HCT116 (cell line): ENCODE measurements at regions not wholly inside any gene's neighbourhood (a gene's known extent, or its start where the extent isn't known, plus 50 kb on each side); places are given as distances from the start of the nearest gene placed in this dataset.

ENCODE experiments used
- EZH2phosphoT487 ChIP-seq: fragments of 200-600 bp; IDR thresholded peaks from 2 replicates; pipeline ENCODE4 v1.6.1; 2018; ENCODE audit warnings: antibody characterized with exemption, borderline replicate concordance
- POLR2A ChIP-seq: IDR thresholded peaks from 2 replicates; pipeline ENCODE4 v1.7.0; 2011; ENCODE audit warnings: borderline replicate concordance; ENCODE audit not compliant: insufficient read depth, insufficient read length; ENCODE audit errors: extremely low read depth
- TF ChIP-seq, protein P1 (sequence below): IDR thresholded peaks from 2 replicates; pipeline ENCODE4 v1.6.1; 2012; ENCODE audit warnings: low read depth

DNA sequence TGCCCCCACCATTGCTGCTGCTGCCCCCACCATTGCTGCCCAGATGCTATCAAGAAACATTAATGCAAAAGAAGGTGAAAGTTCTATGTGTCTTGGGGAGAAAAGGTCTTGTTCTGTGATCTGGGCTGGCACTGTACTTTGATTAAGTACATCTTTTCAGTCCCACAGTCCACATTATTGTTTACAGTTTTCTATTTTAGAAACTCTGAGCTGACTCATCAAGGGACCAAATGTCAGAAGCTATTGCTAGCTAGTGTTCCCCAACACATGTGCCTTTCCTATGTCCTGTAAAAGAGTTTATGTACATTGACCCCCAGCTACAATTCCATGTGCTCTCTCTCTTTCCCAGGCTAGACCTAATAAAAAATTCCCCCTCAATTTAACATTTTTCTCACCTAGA lies 264.7 kb upstream of the NECTIN3 start:
- no peak for TF ChIP-seq POLR2A
- TF ChIP-seq EZH2phosphoT487: no peak
- TF ChIP-seq, protein P1, sequence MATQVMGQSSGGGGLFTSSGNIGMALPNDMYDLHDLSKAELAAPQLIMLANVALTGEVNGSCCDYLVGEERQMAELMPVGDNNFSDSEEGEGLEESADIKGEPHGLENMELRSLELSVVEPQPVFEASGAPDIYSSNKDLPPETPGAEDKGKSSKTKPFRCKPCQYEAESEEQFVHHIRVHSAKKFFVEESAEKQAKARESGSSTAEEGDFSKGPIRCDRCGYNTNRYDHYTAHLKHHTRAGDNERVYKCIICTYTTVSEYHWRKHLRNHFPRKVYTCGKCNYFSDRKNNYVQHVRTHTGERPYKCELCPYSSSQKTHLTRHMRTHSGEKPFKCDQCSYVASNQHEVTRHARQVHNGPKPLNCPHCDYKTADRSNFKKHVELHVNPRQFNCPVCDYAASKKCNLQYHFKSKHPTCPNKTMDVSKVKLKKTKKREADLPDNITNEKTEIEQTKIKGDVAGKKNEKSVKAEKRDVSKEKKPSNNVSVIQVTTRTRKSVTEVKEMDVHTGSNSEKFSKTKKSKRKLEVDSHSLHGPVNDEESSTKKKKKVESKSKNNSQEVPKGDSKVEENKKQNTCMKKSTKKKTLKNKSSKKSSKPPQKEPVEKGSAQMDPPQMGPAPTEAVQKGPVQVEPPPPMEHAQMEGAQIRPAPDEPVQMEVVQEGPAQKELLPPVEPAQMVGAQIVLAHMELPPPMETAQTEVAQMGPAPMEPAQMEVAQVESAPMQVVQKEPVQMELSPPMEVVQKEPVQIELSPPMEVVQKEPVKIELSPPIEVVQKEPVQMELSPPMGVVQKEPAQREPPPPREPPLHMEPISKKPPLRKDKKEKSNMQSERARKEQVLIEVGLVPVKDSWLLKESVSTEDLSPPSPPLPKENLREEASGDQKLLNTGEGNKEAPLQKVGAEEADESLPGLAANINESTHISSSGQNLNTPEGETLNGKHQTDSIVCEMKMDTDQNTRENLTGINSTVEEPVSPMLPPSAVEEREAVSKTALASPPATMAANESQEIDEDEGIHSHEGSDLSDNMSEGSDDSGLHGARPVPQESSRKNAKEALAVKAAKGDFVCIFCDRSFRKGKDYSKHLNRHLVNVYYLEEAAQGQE: no peak
